GM12874 (cell line): ENCODE measurements at regions not wholly inside any gene's neighbourhood (a gene's known extent, or its start where the extent isn't known, plus 50 kb on each side); places are given as distances from the start of the nearest gene placed in this dataset.

ENCODE experiments used
- TF ChIP-seq, protein P1 (sequence below): IDR thresholded peaks from 2 replicates; pipeline ENCODE4 v1.5.1; 2011; ENCODE audit warnings: low read depth, mild to moderate bottlenecking, control low read depth, low read length, moderate library complexity; ENCODE audit not compliant: insufficient read depth

DNA sequence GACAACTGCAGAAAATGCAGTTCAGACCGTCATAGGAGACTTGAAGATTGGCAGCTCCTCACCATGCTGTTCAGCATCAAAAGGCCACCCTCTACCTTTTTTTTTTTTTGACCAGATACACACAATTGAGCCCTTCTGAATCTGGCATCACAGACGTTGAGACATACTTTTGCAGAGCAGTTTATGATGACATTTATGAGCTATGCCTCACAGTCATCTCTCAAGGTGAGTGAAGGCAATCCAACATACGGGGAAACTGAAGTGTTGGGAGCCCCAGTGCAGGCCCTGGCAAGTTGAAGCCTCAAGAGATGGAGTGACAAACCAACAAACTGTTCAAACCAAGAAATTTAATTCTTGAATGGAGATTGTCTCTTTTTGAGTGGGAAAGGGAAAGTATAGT, 83.6 kb upstream of the DLX6 start:
- TF ChIP-seq, protein P1, sequence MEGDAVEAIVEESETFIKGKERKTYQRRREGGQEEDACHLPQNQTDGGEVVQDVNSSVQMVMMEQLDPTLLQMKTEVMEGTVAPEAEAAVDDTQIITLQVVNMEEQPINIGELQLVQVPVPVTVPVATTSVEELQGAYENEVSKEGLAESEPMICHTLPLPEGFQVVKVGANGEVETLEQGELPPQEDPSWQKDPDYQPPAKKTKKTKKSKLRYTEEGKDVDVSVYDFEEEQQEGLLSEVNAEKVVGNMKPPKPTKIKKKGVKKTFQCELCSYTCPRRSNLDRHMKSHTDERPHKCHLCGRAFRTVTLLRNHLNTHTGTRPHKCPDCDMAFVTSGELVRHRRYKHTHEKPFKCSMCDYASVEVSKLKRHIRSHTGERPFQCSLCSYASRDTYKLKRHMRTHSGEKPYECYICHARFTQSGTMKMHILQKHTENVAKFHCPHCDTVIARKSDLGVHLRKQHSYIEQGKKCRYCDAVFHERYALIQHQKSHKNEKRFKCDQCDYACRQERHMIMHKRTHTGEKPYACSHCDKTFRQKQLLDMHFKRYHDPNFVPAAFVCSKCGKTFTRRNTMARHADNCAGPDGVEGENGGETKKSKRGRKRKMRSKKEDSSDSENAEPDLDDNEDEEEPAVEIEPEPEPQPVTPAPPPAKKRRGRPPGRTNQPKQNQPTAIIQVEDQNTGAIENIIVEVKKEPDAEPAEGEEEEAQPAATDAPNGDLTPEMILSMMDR: no peak

DNA sequence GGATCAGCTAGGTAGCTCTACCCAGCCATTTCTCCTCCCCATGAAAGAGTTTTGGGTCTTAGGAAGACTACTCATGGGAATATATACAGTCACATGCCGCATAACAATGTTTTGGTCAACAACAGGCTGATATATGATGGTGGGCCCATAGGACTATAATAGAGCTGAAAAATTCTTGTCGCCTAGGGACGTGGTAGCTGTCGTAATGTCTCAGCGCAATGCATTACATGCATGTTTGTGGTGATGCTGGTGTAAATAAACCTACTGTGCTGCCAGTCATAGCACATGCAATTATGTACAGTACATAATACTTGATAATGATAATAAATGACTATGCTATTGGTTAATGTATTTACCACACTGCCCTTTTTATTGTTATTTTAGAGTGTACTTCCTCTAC, 78.2 kb upstream of the DLX6 start:
- TF ChIP-seq, protein P1: no peak

- TF ChIP-seq, protein P1: no peak
Observed at GRCh38 chr7:96928965-96929364, 76.4 kb upstream of the DLX6 start.

DNA sequence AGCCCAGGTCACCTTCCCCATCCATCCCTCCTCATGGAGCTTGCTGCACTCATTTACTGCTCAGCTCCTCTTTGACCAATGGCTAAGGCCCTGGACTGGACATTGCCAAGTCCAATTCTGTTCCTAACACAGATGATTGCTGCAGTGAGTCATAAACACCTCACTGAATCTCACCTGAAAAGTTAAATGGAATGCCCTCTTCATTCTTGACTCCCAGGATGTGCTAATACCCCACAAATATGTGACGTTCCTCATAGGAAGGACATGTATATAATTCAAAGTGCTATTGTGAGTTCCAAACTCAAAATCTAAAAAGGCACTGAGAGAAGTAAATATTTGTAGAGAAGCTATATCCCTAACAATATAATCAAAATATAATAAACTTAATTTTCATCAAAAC, 73.5 kb upstream of the DLX6 start:
- TF ChIP-seq, protein P1: no peak

- TF ChIP-seq, protein P1: no peak
Observed at GRCh38 chr7:96933067-96933645, 72.2 kb upstream of the DLX6 start.

DNA sequence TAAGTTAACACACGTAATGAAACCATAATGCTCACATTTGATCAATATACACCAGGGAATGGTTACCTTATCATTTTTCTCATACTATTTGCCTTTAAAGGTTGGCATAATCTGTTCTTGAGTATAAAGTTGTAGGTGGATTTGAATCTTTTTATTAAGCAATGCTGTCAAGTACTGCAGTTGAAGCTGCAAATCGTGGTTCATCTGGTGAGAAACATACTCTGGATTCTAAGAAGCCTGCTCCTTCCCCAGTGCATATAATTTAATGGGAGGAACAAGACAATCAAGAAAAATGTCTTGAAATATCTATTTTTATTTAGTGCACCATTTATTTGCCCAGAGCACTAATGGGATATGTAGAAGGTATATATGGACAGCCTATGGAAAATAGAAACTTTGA, 68.7 kb upstream of the DLX6 start:
- TF ChIP-seq, protein P1: no peak

GRCh38 chr7:96942112-96942511, 63.2 kb upstream of the DLX6 start:
- TF ChIP-seq, protein P1: no peak
